CD4-positive, alpha-beta T cell (primary cell): ENCODE measurements at regions not wholly inside any gene's neighbourhood (a gene's known extent, or its start where the extent isn't known, plus 50 kb on each side); places are given as distances from the start of the nearest gene placed in this dataset.

Source experiments
- ATAC-seq: fragments of 200-7000 bp; cut with Tn5 transposase; one replicate; pipeline ENCODE4 v1.10.0; 2022; ENCODE audit warnings: mild to moderate bottlenecking; ENCODE audit not compliant: poor library complexity
- CTCF ChIA-PET: fragments of 350-600 bp; sonication (Branson Sonifier 250); formaldehyde crosslinking; loops from one replicate; lab custom pipeline; 2021; ENCODE audit warnings: antibody characterized with exemption, inconsistent platforms; lab: Charles Lee
- POLR2A ChIA-PET: fragments of 350-600 bp; sonication (Branson Sonifier 250); formaldehyde crosslinking; loops from one replicate; lab custom pipeline; 2021; ENCODE audit warnings: antibody characterized with exemption, inconsistent platforms; lab: Charles Lee
- DNase-seq, 14 experiments: peaks; one replicate each; pipeline ENCODE4 v3.0.0-alpha.2; 2013 to 2020; ENCODE audit warnings: mixed read lengths in 2 of 14
- H3K27ac ChIP-seq, 2 donors: one replicate each; pipeline versions ENCODE4 v1.5.1 to v1.7.0; 2013; ENCODE audit warnings: low read length in 2 of 2, low read depth in 1 of 2, mild to moderate bottlenecking in 1 of 2
- H3K27me3 ChIP-seq, 2 experiments: 1 replicate in 1 of 2; 2 replicates in 1 of 2; pipeline versions ENCODE4 v1.6.1 to v1.7.0; 2013; ENCODE audit warnings: low read length in 2 of 2, control low read depth in 1 of 2, mild to moderate bottlenecking in 1 of 2, moderate library complexity in 1 of 2; ENCODE audit not compliant: insufficient read depth in 2 of 2, control insufficient read depth in 1 of 2
- H3K36me3 ChIP-seq: one replicate; pipeline ENCODE4 v1.6.1; 2013; ENCODE audit warnings: low read length, control low read depth; ENCODE audit not compliant: insufficient read depth
- H3K4me1 ChIP-seq: one replicate; pipeline ENCODE4 v1.6.1; 2013; ENCODE audit warnings: low read length, control low read depth; ENCODE audit not compliant: insufficient read depth
- H3K4me3 ChIP-seq: one replicate; pipeline ENCODE4 v1.5.1; 2013; ENCODE audit warnings: mild to moderate bottlenecking, low read length, moderate library complexity
- H3K9me3 ChIP-seq, 2 experiments: 1 replicate in 1 of 2; 2 replicates in 1 of 2; pipeline versions ENCODE4 v1.6.1 to v1.7.0; 2013; ENCODE audit warnings: low read length in 2 of 2, mild to moderate bottlenecking in 2 of 2, control low read depth in 1 of 2, moderate library complexity in 1 of 2; ENCODE audit not compliant: control insufficient read depth in 1 of 2, insufficient read depth in 1 of 2
- H3K27ac Mint-ChIP-seq: one replicate; pipeline ENCODE4 v1.8.0; 2020; ENCODE audit warnings: mixed read lengths
- H3K27me3 Mint-ChIP-seq: one replicate; pipeline ENCODE4 v1.8.0; 2021; ENCODE audit warnings: mixed read lengths
- H3K36me3 Mint-ChIP-seq: one replicate; pipeline ENCODE4 v1.8.0; 2021; ENCODE audit warnings: low read depth, mixed read lengths
- H3K4me1 Mint-ChIP-seq: one replicate; pipeline ENCODE4 v1.8.0; 2021; ENCODE audit warnings: low read depth, mixed read lengths
- H3K4me3 Mint-ChIP-seq: one replicate; pipeline ENCODE4 v1.8.0; 2020; ENCODE audit warnings: mild to moderate bottlenecking, mixed read lengths
- H3K9me3 Mint-ChIP-seq: one replicate; pipeline ENCODE4 v1.8.0; 2020; ENCODE audit warnings: mixed read lengths
- CTCF ChIP-seq: fragments of 200-600 bp; IDR thresholded peaks from one replicate; pipeline ENCODE4 v1.8.0; 2022; ENCODE audit warnings: antibody characterized with exemption, mild to moderate bottlenecking
- intact Hi-C, 2 experiments: fragments of 100-400 bp; cut with DNase I in 1 of 2; cut with micrococcal nuclease in 1 of 2; formaldehyde crosslinking; loops; one replicate each; pipeline versions ENCODE4 v1.15.1 to v1.9.0; 2023 to 2025; cut with DNase I, micrococcal nuclease

- no peaks in the 10 kb centered on the region for H3K27me3 Mint-ChIP-seq
- Histone ChIP-seq H3K4me1 (no peaks in the 10 kb centered on the region), H3K27ac (no peak overlapping the region), H3K9me3 (peaks cover 0 to 13% of the 10 kb centered on the region in 2 experiments), H3K27me3 (no peaks in the 10 kb centered on the region), H3K36me3 (no peaks in the 10 kb centered on the region), H3K4me3 (no peak overlapping the region)
- peaks cover 3% of the 10 kb centered on the region for H3K9me3 Mint-ChIP-seq
- ChIA-PET POLR2A (no interaction called here), CTCF (no interaction called here)
- DNase-seq (no peak), ATAC-seq (no peak)
- no peak overlapping the region for H3K4me3 Mint-ChIP-seq
- intact Hi-C loops = no loop called here
- H3K36me3 Mint-ChIP-seq = no peaks in the 10 kb centered on the region
- TF ChIP-seq CTCF = no peak
- no peaks in the 10 kb centered on the region for H3K4me1 Mint-ChIP-seq
- no peak overlapping the region for H3K27ac Mint-ChIP-seq
These were observed 657.6 kb downstream of the UQCRFS1 start for GRCh38 chr19:28555317-28555716.

GRCh38 chr19:28554321-28555091 lies 658.4 kb downstream of the UQCRFS1 start:
- H3K27me3 Mint-ChIP-seq = no peaks in the 10 kb centered on the region
- ATAC-seq = no peak
- H3K4me1 ChIP-seq = no peaks in the 10 kb centered on the region
- H3K4me3 Mint-ChIP-seq = no peak overlapping the region
- H3K27ac Mint-ChIP-seq = no peak overlapping the region
- no peak overlapping the region for H3K27ac ChIP-seq
- H3K9me3 Mint-ChIP-seq = peaks cover 3% of the 10 kb centered on the region
- H3K4me1 Mint-ChIP-seq = no peaks in the 10 kb centered on the region
- H3K36me3 ChIP-seq = no peaks in the 10 kb centered on the region
- no peak for DNase-seq
- no peak for TF ChIP-seq CTCF
- no peaks in the 10 kb centered on the region for H3K27me3 ChIP-seq
- ChIA-PET POLR2A (no interaction called here), CTCF (no interaction called here)
- intact Hi-C loops = no loop called here
- H3K9me3 ChIP-seq = peaks cover 0 to 16% of the 10 kb centered on the region in 2 experiments
- H3K36me3 Mint-ChIP-seq = no peaks in the 10 kb centered on the region
- H3K4me3 ChIP-seq = no peak overlapping the region

DNA sequence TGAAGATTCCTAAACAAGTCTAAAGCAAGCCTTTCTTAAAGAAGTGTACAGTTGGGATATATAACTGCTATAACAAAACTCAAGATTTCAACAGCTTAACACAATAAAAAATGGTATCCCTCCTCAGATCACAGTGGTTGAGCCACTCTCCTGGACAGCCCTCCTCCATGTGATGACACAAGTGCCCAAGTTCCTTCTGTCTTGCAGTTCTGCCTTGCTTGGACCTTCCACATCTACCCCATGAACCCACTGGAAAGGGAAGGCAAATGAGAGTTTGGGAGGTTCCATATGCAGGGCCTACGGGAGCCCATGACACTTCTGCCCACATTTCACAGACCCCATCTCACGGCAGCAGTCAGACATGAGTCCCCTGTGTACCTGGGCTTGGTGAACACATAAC lies 659.2 kb downstream of the UQCRFS1 start:
- no peaks in the 10 kb centered on the region for H3K27me3 ChIP-seq
- no peaks in the 10 kb centered on the region for H3K27me3 Mint-ChIP-seq
- H3K27ac Mint-ChIP-seq = no peak overlapping the region
- H3K9me3 Mint-ChIP-seq = peaks cover 3% of the 10 kb centered on the region
- no peak overlapping the region for H3K27ac ChIP-seq
- no peak overlapping the region for H3K4me3 Mint-ChIP-seq
- no peak overlapping the region for H3K4me3 ChIP-seq
- H3K9me3 ChIP-seq = peaks cover 0 to 17% of the 10 kb centered on the region in 2 experiments
- no peak for ATAC-seq
- intact Hi-C loops = no loop called here
- ChIA-PET POLR2A (no interaction called here), CTCF (no interaction called here)
- no peak for TF ChIP-seq CTCF
- H3K4me1 Mint-ChIP-seq = no peaks in the 10 kb centered on the region
- no peak for DNase-seq
- H3K36me3 ChIP-seq = no peaks in the 10 kb centered on the region
- no peaks in the 10 kb centered on the region for H3K36me3 Mint-ChIP-seq
- no peaks in the 10 kb centered on the region for H3K4me1 ChIP-seq
